Osteoblast (primary cell): ENCODE measurements at regions not wholly inside any gene's neighbourhood (a gene's known extent, or its start where the extent isn't known, plus 50 kb on each side); places are given as distances from the start of the nearest gene placed in this dataset.

ENCODE experiments used
- DNase-seq: peaks from one replicate; pipeline ENCODE4 v3.0.0; 2011; ENCODE audit warnings: low spot score, mixed read lengths; ENCODE audit not compliant: insufficient read length; ENCODE audit errors: missing footprints
- H2AFZ ChIP-seq: 2 replicates; pipeline ENCODE4 v1.6.0; 2011; ENCODE audit warnings: mild to moderate bottlenecking, low read length
- H3K27ac ChIP-seq: 2 replicates; pipeline ENCODE4 v1.5.1; 2011; ENCODE audit warnings: mild to moderate bottlenecking, low read depth, low read length, moderate library complexity
- H3K27me3 ChIP-seq: 2 replicates; pipeline ENCODE4 v1.6.0; 2012; ENCODE audit warnings: mild to moderate bottlenecking, control low read depth, inconsistent platforms, low read length, moderate library complexity; ENCODE audit not compliant: insufficient read depth
- H3K36me3 ChIP-seq: 2 replicates; pipeline ENCODE4 v1.5.1; 2011; ENCODE audit warnings: mild to moderate bottlenecking, low read length, control low read depth, moderate library complexity; ENCODE audit not compliant: insufficient read depth
- H3K4me1 ChIP-seq: 2 replicates; pipeline ENCODE4 v1.5.1; 2011; ENCODE audit warnings: mild to moderate bottlenecking, low read length, control low read depth, moderate library complexity; ENCODE audit not compliant: insufficient read depth
- H3K4me2 ChIP-seq: 2 replicates; pipeline ENCODE4 v1.6.0; 2011; ENCODE audit warnings: mild to moderate bottlenecking, low read length; ENCODE audit not compliant: insufficient read depth
- H3K4me3 ChIP-seq: fragments of 200-600 bp; sonication (generic); 3 replicates; pipeline ENCODE4 v1.5.1; 2012; ENCODE audit warnings: mild to moderate bottlenecking, low read length, inconsistent platforms; ENCODE audit not compliant: insufficient read depth
- H3K79me2 ChIP-seq: 2 replicates; pipeline ENCODE4 v1.6.0; 2012; ENCODE audit warnings: mild to moderate bottlenecking, low read length, control low read depth, inconsistent platforms; ENCODE audit not compliant: insufficient read depth
- H3K9me3 ChIP-seq: 2 replicates; pipeline ENCODE4 v1.5.1; 2011; ENCODE audit warnings: low read depth, low read length, control low read depth
- H4K20me1 ChIP-seq: 2 replicates; pipeline ENCODE4 v1.6.0; 2012; ENCODE audit warnings: mild to moderate bottlenecking, low read length, control low read depth; ENCODE audit not compliant: insufficient read depth
- TF ChIP-seq, protein P1 (sequence below): IDR thresholded peaks from 2 replicates; pipeline ENCODE4 v1.5.1; 2011; ENCODE audit warnings: mild to moderate bottlenecking, low read depth, low read length, moderate library complexity; ENCODE audit errors: extremely low read depth

GRCh38 chr12:60093428-60093827, 497.6 kb downstream of the SLC16A7 start:
- no peaks in the 10 kb centered on the region for H4K20me1 ChIP-seq
- no peaks in the 10 kb centered on the region for H3K36me3 ChIP-seq
- no peak for DNase-seq
- H3K9me3 ChIP-seq = no peaks in the 10 kb centered on the region
- no peak overlapping the region for H3K4me3 ChIP-seq
- H3K79me2 ChIP-seq = no peaks in the 10 kb centered on the region
- no peaks in the 10 kb centered on the region for H3K27me3 ChIP-seq
- TF ChIP-seq, protein P1, sequence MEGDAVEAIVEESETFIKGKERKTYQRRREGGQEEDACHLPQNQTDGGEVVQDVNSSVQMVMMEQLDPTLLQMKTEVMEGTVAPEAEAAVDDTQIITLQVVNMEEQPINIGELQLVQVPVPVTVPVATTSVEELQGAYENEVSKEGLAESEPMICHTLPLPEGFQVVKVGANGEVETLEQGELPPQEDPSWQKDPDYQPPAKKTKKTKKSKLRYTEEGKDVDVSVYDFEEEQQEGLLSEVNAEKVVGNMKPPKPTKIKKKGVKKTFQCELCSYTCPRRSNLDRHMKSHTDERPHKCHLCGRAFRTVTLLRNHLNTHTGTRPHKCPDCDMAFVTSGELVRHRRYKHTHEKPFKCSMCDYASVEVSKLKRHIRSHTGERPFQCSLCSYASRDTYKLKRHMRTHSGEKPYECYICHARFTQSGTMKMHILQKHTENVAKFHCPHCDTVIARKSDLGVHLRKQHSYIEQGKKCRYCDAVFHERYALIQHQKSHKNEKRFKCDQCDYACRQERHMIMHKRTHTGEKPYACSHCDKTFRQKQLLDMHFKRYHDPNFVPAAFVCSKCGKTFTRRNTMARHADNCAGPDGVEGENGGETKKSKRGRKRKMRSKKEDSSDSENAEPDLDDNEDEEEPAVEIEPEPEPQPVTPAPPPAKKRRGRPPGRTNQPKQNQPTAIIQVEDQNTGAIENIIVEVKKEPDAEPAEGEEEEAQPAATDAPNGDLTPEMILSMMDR = no peak
- no peak overlapping the region for H3K27ac ChIP-seq
- H2AFZ ChIP-seq = no peak overlapping the region
- no peak overlapping the region for H3K4me2 ChIP-seq
- H3K4me1 ChIP-seq = no peaks in the 10 kb centered on the region

GRCh38 chr12:60094436-60094835, 498.6 kb downstream of the SLC16A7 start:
- Histone ChIP-seq H3K79me2 (no peaks in the 10 kb centered on the region), H3K4me1 (no peaks in the 10 kb centered on the region), H3K36me3 (no peaks in the 10 kb centered on the region), H3K27me3 (no peaks in the 10 kb centered on the region), H3K9me3 (no peaks in the 10 kb centered on the region), H4K20me1 (no peaks in the 10 kb centered on the region), H3K4me3 (no peak overlapping the region), H2AFZ (no peak overlapping the region), H3K27ac (no peak overlapping the region), H3K4me2 (no peak overlapping the region)
- no peak for DNase-seq
- TF ChIP-seq, protein P1 = no peak

- H2AFZ ChIP-seq = no peak overlapping the region
- TF ChIP-seq, protein P1 = no peak
These were observed 500.9 kb downstream of the SLC16A7 start for GRCh38 chr12:60096727-60097126.

GRCh38 chr12:60100160-60100559, 504.3 kb downstream of the SLC16A7 start:
- no peaks in the 10 kb centered on the region for H3K4me1 ChIP-seq
- no peak for DNase-seq
- no peaks in the 10 kb centered on the region for H3K27me3 ChIP-seq

More at GRCh38 chr12:60096727-60097126, 500.9 kb downstream of the SLC16A7 start:
- H3K27me3 ChIP-seq = no peaks in the 10 kb centered on the region
- H3K36me3 ChIP-seq = no peaks in the 10 kb centered on the region
- no peaks in the 10 kb centered on the region for H3K79me2 ChIP-seq
- H3K4me1 ChIP-seq = no peaks in the 10 kb centered on the region
- DNase-seq = no peak
- H3K4me2 ChIP-seq = no peak overlapping the region
- H3K27ac ChIP-seq = no peak overlapping the region
- H4K20me1 ChIP-seq = no peaks in the 10 kb centered on the region
- H3K4me3 ChIP-seq = no peak overlapping the region
- H3K9me3 ChIP-seq = no peaks in the 10 kb centered on the region

More at GRCh38 chr12:60100160-60100559, 504.3 kb downstream of the SLC16A7 start:
- H3K36me3 ChIP-seq = no peaks in the 10 kb centered on the region
- no peaks in the 10 kb centered on the region for H3K79me2 ChIP-seq
- no peak overlapping the region for H3K27ac ChIP-seq
- no peak overlapping the region for H3K4me3 ChIP-seq
- no peak overlapping the region for H3K4me2 ChIP-seq
- TF ChIP-seq, protein P1 = no peak
- H3K9me3 ChIP-seq = no peaks in the 10 kb centered on the region
- no peak overlapping the region for H2AFZ ChIP-seq
- no peaks in the 10 kb centered on the region for H4K20me1 ChIP-seq
